IPS DF 6.9 (cell line): ENCODE measurements at regions not wholly inside any gene's neighbourhood (a gene's known extent, or its start where the extent isn't known, plus 50 kb on each side); places are given as distances from the start of the nearest gene placed in this dataset.

Experiments used
- DNase-seq: peaks from one replicate; pipeline ENCODE4 v3.0.0-alpha.2; 2013; ENCODE audit warnings: low read depth, low spot score
- H3K27ac ChIP-seq: one replicate; pipeline ENCODE4 v1.5.1; 2013; ENCODE audit warnings: low read length, control low read depth
- H3K27me3 ChIP-seq: 2 replicates; pipeline ENCODE4 v1.6.1; 2013; ENCODE audit warnings: mild to moderate bottlenecking, low read length; ENCODE audit not compliant: control insufficient read depth, insufficient read depth
- H3K36me3 ChIP-seq: 2 replicates; pipeline ENCODE4 v1.6.1; 2013; ENCODE audit warnings: low read length; ENCODE audit not compliant: control insufficient read depth, insufficient read depth
- H3K4me1 ChIP-seq: 2 replicates; pipeline ENCODE4 v1.6.1; 2013; ENCODE audit warnings: low read length; ENCODE audit not compliant: control insufficient read depth, insufficient read depth
- H3K4me3 ChIP-seq: 2 replicates; pipeline ENCODE4 v1.5.1; 2013; ENCODE audit warnings: mild to moderate bottlenecking, low read length
- H3K9me3 ChIP-seq: 2 replicates; pipeline ENCODE4 v1.6.1; 2013; ENCODE audit warnings: low read length, inconsistent platforms; ENCODE audit not compliant: control insufficient read depth, insufficient read depth
- WGBS: extraction: QIAGEN DNeasy Blood & Tissue Kit; methylation state at CpG from one replicate; pipeline ENCODE4 v1.1.7; 2013; ENCODE audit warnings: mixed read lengths, missing lambda C conversion rate; ENCODE audit not compliant: insufficient read length, insufficient coverage; 5-methylcytosine and 5-hydroxymethylcytosine counted together

DNA sequence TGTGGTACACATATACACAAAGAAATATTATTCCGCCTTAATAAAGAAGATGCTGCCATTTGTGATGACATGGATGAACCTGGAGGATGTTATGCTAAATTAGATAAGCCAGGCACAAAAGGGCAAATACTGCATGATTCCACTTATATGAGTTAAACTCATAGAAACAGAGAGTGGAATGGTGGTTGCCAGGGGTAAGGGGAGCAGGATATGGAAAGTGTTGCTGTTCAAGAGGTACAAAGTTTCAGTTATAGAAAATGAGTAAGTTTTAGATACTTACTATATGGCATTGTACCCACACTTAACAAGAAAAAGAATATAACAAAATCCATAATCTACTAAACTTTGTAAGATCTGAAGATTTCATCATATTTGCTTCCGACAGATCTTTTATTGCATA is 252.2 kb downstream of the SYK start:
- Histone ChIP-seq H3K9me3 (no peaks in the 10 kb centered on the region), H3K36me3 (no peaks in the 10 kb centered on the region), H3K4me1 (no peaks in the 10 kb centered on the region), H3K27me3 (no peaks in the 10 kb centered on the region), H3K4me3 (no peak overlapping the region), H3K27ac (no peak overlapping the region)
- WGBS, result no CpG with 5 or more reads among the region's 2 CpGs
- no peak for DNase-seq

DNA sequence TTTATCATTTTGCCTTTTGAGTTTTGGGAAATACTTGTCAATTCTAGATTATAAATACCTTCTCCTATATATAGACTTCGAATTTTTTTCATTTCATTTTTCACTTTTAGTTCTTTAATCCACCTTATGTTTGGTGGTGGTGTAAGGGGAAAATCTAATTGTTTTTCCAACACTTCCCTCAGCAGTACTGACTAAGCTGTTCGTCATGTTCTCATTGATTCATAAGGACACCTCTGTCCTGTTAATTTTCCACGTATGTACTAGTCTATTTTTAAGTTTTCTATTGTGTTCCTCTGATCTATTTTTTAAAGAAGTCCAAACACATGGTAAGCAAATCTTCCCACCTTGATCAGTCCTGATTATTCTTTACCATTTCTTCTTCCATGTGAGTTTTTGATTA is 254.2 kb downstream of the SYK start:
- Histone ChIP-seq H3K4me1 (no peaks in the 10 kb centered on the region), H3K27me3 (no peaks in the 10 kb centered on the region), H3K36me3 (no peaks in the 10 kb centered on the region), H3K27ac (no peak overlapping the region), H3K4me3 (no peak overlapping the region), H3K9me3 (no peaks in the 10 kb centered on the region)
- DNase-seq, result no peak
- no CpG with 5 or more reads among the region's 3 CpGs for WGBS

DNA sequence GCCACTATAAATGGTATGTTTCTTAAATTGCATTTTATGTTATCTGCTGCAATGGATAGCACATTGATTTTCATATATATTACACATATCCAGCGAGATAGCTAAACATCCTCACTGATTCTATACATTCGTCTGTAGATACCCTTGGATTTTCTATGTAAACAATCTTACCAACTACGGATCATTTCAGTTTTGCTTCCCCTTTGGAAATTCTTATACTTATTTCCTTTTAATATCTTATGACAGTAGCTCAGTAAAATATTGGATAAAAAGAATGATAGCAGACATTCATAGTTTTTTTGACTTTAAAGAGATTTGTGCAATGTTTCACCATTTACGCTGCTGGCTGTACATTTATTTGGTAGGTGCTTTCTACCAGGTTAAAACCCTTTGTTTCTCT is 254.9 kb downstream of the SYK start:
- no CpG with 5 or more reads among the region's 4 CpGs for WGBS
- H3K36me3 ChIP-seq, result no peaks in the 10 kb centered on the region
- no peak overlapping the region for H3K4me3 ChIP-seq
- H3K9me3 ChIP-seq, result no peaks in the 10 kb centered on the region
- no peaks in the 10 kb centered on the region for H3K4me1 ChIP-seq
- no peak overlapping the region for H3K27ac ChIP-seq
- no peaks in the 10 kb centered on the region for H3K27me3 ChIP-seq
- DNase-seq, result no peak

DNA sequence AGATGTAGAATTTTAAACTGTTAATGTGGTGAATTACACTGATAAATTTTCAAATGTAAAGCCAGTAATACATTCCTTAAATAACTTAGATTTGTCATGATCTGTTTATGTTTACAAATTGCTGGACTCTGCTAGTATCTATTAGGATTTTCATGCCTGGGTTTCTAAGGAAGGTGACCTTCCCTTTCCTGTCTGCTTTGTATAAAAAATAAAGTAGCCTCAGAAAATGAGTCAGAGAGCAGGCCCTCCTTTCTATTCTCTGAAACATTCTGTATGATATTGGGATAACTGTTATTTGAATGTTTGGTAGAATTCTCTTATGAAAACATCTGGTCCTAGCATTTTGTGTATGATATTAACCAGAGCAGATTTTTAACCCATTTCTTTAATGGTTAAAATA is 255.3 kb downstream of the SYK start:
- no peak for DNase-seq
- no peaks in the 10 kb centered on the region for H3K27me3 ChIP-seq
- H3K4me3 ChIP-seq, result no peak overlapping the region
- H3K9me3 ChIP-seq, result no peaks in the 10 kb centered on the region
- H3K27ac ChIP-seq, result no peak overlapping the region
- no peaks in the 10 kb centered on the region for H3K4me1 ChIP-seq
- no peaks in the 10 kb centered on the region for H3K36me3 ChIP-seq

DNA sequence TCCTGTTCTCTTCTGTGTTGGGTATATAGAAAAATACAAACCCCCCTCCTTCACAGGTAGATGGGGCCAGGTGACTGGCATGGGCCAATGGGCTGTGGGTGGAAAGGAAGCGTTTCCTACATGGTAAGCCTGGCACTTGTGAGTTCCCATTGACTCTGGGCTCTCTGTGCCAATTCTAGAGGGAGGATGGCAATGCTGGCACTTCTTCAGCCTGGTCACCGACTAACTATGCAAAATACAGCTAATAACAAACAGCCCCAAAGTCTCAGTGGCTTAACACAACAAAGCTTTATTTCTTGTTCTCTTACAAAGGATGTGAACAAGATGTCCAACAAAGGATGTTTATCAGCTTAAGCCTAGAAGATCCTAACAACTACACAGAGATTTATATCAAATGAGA is 258.1 kb downstream of the SYK start:
- no peak for DNase-seq
- WGBS, result no CpG with 5 or more reads among the region's 2 CpGs
- Histone ChIP-seq H3K36me3 (no peaks in the 10 kb centered on the region), H3K27ac (no peak overlapping the region), H3K4me1 (no peaks in the 10 kb centered on the region), H3K4me3 (no peak overlapping the region), H3K27me3 (no peaks in the 10 kb centered on the region), H3K9me3 (no peaks in the 10 kb centered on the region)

DNA sequence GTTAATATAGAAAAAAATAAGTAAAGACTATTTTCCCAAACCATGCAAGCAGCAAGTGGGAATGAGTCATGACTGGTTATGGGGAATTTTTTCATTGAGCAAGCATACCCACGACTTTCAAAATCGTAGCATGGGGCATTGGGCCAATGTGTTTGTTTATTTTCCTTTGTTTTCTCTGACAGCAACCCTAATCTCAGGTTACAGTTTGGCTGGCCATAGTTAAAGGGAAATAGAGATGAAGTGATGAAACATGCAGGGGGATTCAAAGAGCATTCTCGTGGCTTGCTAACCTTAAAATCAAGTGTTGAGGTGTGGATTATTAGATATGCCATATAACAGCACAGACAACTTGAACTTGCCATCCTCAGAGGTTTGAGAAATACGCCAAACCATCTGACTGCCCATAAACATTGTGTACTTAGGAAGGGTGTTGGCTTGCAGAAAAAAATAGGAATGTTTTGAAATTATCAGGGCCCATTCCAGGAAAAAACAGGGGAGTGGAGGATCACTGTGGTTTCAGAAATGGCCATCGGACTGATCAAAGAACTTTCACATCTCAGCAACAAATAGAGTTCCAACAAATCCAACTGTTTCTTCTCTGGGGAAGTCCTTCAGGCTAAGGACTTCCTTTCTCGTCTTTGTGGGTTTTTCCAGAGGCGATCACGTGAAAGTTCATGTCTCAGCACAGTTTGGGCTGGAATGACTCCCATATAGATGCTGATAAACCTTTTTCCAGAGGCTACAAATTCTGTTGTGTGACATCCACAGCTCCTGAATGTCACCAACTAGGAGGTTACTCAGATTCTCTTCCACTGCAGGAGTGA is 259.1 kb downstream of the SYK start:
- Histone ChIP-seq H3K27me3 (no peaks in the 10 kb centered on the region), H3K4me1 (no peaks in the 10 kb centered on the region), H3K4me3 (no peak overlapping the region), H3K9me3 (no peaks in the 10 kb centered on the region), H3K36me3 (no peaks in the 10 kb centered on the region), H3K27ac (no peak overlapping the region)
- no CpG with 5 or more reads among the region's 8 CpGs for WGBS
- DNase-seq, result no peak

DNA sequence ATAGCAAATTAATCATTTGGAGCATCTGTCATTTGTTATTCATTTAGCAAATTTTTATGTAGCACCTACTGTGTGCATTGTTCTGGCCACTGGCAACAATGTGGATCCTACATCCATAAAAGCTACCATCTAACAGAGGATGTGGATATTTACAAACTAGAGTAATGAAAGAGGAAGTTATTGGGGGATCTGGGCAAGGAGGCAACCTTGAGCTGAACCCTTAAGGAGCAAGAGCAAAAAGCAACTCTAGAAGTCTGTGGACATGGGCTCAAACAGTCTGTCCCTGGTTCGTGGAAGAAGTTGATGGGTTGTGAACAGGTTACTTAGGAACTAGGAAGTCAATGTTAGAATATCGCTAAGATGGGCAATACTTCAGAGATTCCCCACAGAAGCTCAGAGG is 259.9 kb downstream of the SYK start:
- Histone ChIP-seq H3K9me3 (no peaks in the 10 kb centered on the region), H3K27ac (no peak overlapping the region), H3K4me1 (no peaks in the 10 kb centered on the region), H3K4me3 (no peak overlapping the region), H3K36me3 (no peaks in the 10 kb centered on the region), H3K27me3 (no peaks in the 10 kb centered on the region)
- WGBS, result no CpG with 5 or more reads among the region's 2 CpGs
- DNase-seq, result no peak

DNA sequence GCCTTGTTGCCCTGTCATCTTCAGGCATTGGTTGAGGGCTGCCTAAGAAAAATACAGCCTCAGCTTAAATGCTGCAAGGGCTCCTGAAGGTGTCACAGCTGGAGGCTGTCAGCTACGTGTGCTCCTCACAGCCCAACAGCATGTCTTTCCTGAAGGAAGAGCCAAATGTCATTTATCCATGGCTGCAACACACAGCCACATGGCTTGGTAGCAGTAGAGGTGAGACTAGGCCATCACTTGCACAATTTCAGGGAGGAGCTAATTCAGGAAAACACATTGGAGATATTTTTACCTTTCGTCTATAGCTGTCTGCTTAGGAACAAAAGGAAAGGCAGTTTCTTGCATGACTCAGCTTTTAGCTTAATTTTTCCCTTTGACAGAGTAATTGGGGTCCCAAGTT is 260.7 kb downstream of the SYK start:
- Histone ChIP-seq H3K27me3 (no peaks in the 10 kb centered on the region), H3K9me3 (no peaks in the 10 kb centered on the region), H3K4me3 (no peak overlapping the region), H3K27ac (no peak overlapping the region), H3K36me3 (no peaks in the 10 kb centered on the region), H3K4me1 (no peaks in the 10 kb centered on the region)
- DNase-seq, result no peak
- no CpG with 5 or more reads among the region's 2 CpGs for WGBS

DNA sequence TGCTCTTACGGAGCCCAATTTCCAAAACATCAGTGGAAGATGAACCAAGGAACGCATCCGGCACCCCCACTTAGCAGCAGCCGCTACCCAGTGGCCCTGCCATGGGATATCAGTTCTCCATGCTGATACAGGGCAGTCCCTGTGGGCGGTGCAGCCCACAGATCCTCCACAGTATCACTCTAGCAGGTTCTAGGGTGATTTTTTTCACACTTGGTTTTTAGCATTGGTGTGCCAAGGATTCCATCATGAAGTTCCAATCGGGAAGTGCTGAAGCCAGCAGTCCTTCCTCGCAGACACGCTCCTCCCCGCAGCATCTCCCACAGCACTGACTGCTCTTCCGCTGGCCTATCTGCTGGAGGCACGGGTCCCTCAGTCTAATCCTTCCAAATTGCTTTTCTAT is 261.9 kb downstream of the SYK start:
- no peak for DNase-seq
- H3K4me1 ChIP-seq, result no peaks in the 10 kb centered on the region
- H3K4me3 ChIP-seq, result no peak overlapping the region
- H3K27me3 ChIP-seq, result no peaks in the 10 kb centered on the region
- H3K36me3 ChIP-seq, result no peaks in the 10 kb centered on the region
- H3K27ac ChIP-seq, result no peak overlapping the region
- no CpG with 5 or more reads among the region's 11 CpGs for WGBS
- H3K9me3 ChIP-seq, result no peaks in the 10 kb centered on the region

DNA sequence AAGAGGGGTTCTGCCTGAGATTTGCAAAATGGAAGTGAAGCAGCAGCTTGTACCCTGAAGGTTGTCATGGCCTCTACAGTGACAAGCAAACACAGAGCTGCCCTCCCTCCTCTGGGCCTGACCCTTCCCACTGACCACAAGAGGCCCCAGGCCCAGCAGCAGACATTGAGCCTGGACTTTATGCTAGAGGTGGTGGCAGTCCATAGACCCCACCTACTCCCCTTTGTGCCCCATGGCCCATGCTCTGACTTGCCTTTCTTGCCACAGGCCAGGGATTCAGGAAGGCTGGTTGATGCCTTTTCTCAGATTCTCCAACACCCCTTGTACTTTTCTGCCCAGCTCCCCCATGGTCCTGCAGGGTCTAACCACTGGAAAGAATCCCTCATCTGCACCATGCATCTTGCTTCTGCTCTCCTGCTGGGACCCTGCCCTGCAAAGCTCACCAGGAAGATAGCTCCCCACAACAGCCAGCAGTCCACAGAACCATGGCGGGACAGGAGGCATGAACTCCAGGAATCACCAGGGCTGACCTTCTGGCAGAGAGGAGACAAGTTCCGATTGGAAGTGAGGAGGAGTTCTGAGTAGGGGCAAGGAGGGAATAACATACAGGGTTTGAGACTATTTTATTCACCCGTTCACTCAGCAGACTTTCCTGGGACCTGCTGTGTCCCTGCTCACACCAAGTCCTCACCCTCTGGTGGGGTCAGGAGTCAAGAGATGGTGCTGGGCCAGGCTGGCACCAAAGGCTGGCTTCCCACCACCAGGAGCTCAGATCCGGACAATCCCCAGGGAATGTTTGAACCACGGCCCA is 263.8 kb downstream of the SYK start:
- no peak for DNase-seq
- no peak overlapping the region for H3K27ac ChIP-seq
- H3K4me3 ChIP-seq, result no peak overlapping the region
- no peaks in the 10 kb centered on the region for H3K36me3 ChIP-seq
- no peaks in the 10 kb centered on the region for H3K27me3 ChIP-seq
- no peaks in the 10 kb centered on the region for H3K4me1 ChIP-seq
- H3K9me3 ChIP-seq, result no peaks in the 10 kb centered on the region
- no CpG with 5 or more reads among the region's 5 CpGs for WGBS

DNA sequence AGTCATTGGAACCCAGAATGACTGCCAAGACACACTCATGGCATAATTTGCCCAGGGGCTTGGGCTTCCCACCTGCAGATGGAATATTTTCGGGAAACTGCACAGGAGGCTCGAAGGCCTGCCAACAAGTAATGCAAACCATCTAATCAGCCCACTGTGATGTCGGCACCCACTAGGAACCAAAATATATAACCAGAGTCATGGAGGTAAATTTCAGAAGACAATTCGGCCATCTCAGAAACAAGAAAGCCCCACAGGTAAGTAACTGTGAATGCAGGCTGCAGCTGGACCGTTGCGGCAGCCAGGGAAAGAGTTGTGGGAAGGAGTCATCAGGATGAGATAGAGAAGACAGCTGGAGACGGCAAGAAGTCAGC is 264.4 kb downstream of the SYK start:
- no peaks in the 10 kb centered on the region for H3K4me1 ChIP-seq
- H3K36me3 ChIP-seq, result no peaks in the 10 kb centered on the region
- no peaks in the 10 kb centered on the region for H3K9me3 ChIP-seq
- WGBS, result no CpG with 5 or more reads among the region's 7 CpGs
- no peak overlapping the region for H3K4me3 ChIP-seq
- no peak for DNase-seq
- H3K27ac ChIP-seq, result no peak overlapping the region
- H3K27me3 ChIP-seq, result no peaks in the 10 kb centered on the region
